T-cell (primary cell): ENCODE measurements at regions not wholly inside any gene's neighbourhood (a gene's known extent, or its start where the extent isn't known, plus 50 kb on each side); places are given as distances from the start of the nearest gene placed in this dataset.

ENCODE experiments used
- ATAC-seq, 4 experiments: fragments of 200-7000 bp in 3 of 4; fragments of 150-1000 bp in 1 of 4; cut with Tn5 transposase; replicated peaks in 1 of 4; 1 replicate in 3 of 4; 2 replicates in 1 of 4; pipeline ENCODE4 v1.10.0; 2021; ENCODE audit warnings: moderate library complexity in 3 of 4, mild to moderate bottlenecking in 2 of 4, moderate number of reproducible peaks in 1 of 4
- CTCF ChIA-PET, 2 donors: fragments of 300-600 bp; sonication (Branson Sonifier 250); formaldehyde crosslinking; loops; one replicate each; lab custom pipeline; 2022; ENCODE audit warnings: antibody characterized with exemption in 2 of 2; lab: Charles Lee
- POLR2A ChIA-PET, 2 donors: fragments of 300-600 bp; sonication (Branson Sonifier 250); formaldehyde crosslinking; loops; one replicate each; lab custom pipeline; 2022; ENCODE audit warnings: antibody characterized with exemption in 2 of 2; lab: Charles Lee
- DNase-seq, 35 experiments: peaks; one replicate each; pipeline versions ENCODE4 v3.0.0 to v3.0.0-alpha.2; 2013 to 2023
- H3K27ac ChIP-seq: one replicate; pipeline ENCODE4 v1.5.1; 2013; ENCODE audit warnings: low read length
- H3K27me3 ChIP-seq, 2 experiments: replicated peaks in 1 of 2; 1 replicate in 1 of 2; 2 replicates in 1 of 2; pipeline versions ENCODE4 v1.6.1 to v1.7.0; 2013; ENCODE audit warnings: low read length in 1 of 2, mixed read lengths in 1 of 2; ENCODE audit not compliant: control insufficient read depth in 2 of 2, insufficient read depth in 2 of 2; ENCODE audit errors: extremely low read depth in 1 of 2
- H3K36me3 ChIP-seq, 2 donors: 1 replicate in 1 of 2; 2 replicates in 1 of 2; pipeline versions ENCODE4 v1.6.1 to v1.7.0; 2013; ENCODE audit warnings: low read length in 1 of 2; ENCODE audit not compliant: control insufficient read depth in 2 of 2, insufficient read depth in 1 of 2; ENCODE audit errors: extremely low read depth in 1 of 2
- H3K4me1 ChIP-seq, 2 experiments: 1 replicate in 1 of 2; 2 replicates in 1 of 2; pipeline versions ENCODE4 v1.6.1 to v1.7.0; 2013; ENCODE audit warnings: low read length in 2 of 2, mixed read lengths in 1 of 2; ENCODE audit not compliant: insufficient read depth in 2 of 2, control insufficient read depth in 1 of 2; ENCODE audit errors: extremely low read depth in 1 of 2
- H3K4me3 ChIP-seq, 2 donors: 1 replicate in 1 of 2; 2 replicates in 1 of 2; pipeline versions ENCODE4 v1.5.1 to v1.7.0; 2013; ENCODE audit warnings: mild to moderate bottlenecking in 2 of 2, low read length in 1 of 2, moderate library complexity in 1 of 2; ENCODE audit not compliant: control insufficient read depth in 1 of 2; ENCODE audit errors: extremely low read depth in 1 of 2
- H3K9me3 ChIP-seq: 2 replicates; pipeline ENCODE4 v1.7.0; 2013
- H3K27ac Mint-ChIP-seq, 2 donors: one replicate each; pipeline ENCODE4 v1.8.0; 2020 to 2021; ENCODE audit warnings: mild to moderate bottlenecking in 2 of 2, mixed read lengths in 2 of 2
- H3K27me3 Mint-ChIP-seq, 2 donors: one replicate each; pipeline ENCODE4 v1.8.0; 2021 to 2022; ENCODE audit warnings: mixed read lengths in 2 of 2
- H3K36me3 Mint-ChIP-seq: one replicate; pipeline ENCODE4 v1.8.0; 2021; ENCODE audit warnings: mixed read lengths
- H3K4me1 Mint-ChIP-seq, 3 donors: one replicate each; pipeline ENCODE4 v1.8.0; 2020 to 2022; ENCODE audit warnings: mixed read lengths in 3 of 3, mild to moderate bottlenecking in 1 of 3
- H3K4me3 Mint-ChIP-seq, 3 donors: one replicate each; pipeline ENCODE4 v1.8.0; 2020 to 2022; ENCODE audit warnings: mild to moderate bottlenecking in 3 of 3, mixed read lengths in 3 of 3, moderate library complexity in 3 of 3
- H3K9me3 Mint-ChIP-seq, 3 donors: one replicate each; pipeline ENCODE4 v1.8.0; 2020 to 2022; ENCODE audit warnings: mixed read lengths in 3 of 3
- WGBS: methylation state at CpG from one replicate; pipeline ENCODE4 v1.1.5; 2013; ENCODE audit warnings: missing lambda C conversion rate; ENCODE audit not compliant: insufficient coverage; 5-methylcytosine and 5-hydroxymethylcytosine counted together

DNA sequence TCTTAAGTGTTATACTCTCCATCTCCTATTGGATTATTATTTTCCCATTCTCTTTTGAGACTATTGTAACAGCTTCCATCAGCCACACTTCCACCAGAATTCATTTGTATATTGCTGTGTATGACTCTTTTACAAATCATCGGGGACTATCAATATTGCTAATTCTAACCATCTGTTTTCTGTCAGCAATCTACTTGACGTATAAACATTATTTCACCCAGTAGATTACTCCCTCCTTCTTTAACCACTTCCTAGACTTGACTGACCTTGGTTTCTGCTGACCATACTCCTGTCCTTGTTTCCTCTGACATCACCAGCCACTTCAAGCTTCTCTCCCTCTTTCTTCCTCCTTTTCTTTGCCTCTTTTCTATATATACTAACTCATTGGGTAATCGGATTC, 402.9 kb downstream of the PCDH18 start:
- Histone ChIP-seq H3K36me3 (no peaks in the 10 kb centered on the region), H3K9me3 (no peaks in the 10 kb centered on the region), H3K27me3 (no peaks in the 10 kb centered on the region), H3K27ac (no peak overlapping the region), H3K4me1 (no peaks in the 10 kb centered on the region), H3K4me3 (no peak overlapping the region)
- Mint-ChIP-seq H3K4me1 (no peaks in the 10 kb centered on the region), H3K4me3 (no peak overlapping the region), H3K36me3 (no peaks in the 10 kb centered on the region), H3K27me3 (no peaks in the 10 kb centered on the region), H3K9me3 (peaks cover 3 to 9% (median 8%) of the 10 kb centered on the region in 3 donors), H3K27ac (no peak overlapping the region)
- WGBS: 73% methylated on average over 2 of the region's 3 CpGs
- DNase-seq: no peak
- POLR2A ChIA-PET: no interaction called here
- no peak for ATAC-seq
- CTCF ChIA-PET: no interaction called here

DNA sequence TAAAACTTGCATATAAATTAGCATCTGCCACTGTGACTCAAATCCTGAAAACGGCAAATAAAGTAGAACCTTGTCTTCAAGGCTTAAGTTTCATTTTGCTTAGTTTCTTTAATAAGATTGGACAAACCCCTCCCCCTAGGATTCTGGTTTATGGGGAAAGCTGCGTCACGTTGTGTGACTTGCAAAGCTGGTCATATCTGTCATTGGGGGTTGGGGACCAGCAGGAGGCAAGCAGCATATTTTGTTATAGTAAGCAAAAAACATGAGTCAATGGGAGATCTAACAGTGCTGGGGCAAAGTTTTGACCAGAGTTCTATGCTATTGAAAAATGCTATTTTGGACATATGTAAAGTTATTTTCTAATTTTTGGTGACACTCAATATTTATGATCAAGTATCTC, 407.3 kb downstream of the PCDH18 start:
- ChIA-PET POLR2A (no interaction called here), CTCF (no interaction called here)
- Histone ChIP-seq H3K4me3 (no peak overlapping the region), H3K36me3 (no peaks in the 10 kb centered on the region), H3K9me3 (no peaks in the 10 kb centered on the region), H3K4me1 (no peaks in the 10 kb centered on the region), H3K27ac (no peak overlapping the region), H3K27me3 (no peaks in the 10 kb centered on the region)
- Mint-ChIP-seq H3K27me3 (no peaks in the 10 kb centered on the region), H3K9me3 (peaks cover 5 to 14% (median 10%) of the 10 kb centered on the region in 3 donors), H3K4me1 (no peaks in the 10 kb centered on the region), H3K27ac (no peak overlapping the region), H3K36me3 (no peaks in the 10 kb centered on the region), H3K4me3 (no peak overlapping the region)
- WGBS: 60% methylated on average over 1 of the region's 3 CpGs
- DNase-seq (no peak), ATAC-seq (no peak)

DNA sequence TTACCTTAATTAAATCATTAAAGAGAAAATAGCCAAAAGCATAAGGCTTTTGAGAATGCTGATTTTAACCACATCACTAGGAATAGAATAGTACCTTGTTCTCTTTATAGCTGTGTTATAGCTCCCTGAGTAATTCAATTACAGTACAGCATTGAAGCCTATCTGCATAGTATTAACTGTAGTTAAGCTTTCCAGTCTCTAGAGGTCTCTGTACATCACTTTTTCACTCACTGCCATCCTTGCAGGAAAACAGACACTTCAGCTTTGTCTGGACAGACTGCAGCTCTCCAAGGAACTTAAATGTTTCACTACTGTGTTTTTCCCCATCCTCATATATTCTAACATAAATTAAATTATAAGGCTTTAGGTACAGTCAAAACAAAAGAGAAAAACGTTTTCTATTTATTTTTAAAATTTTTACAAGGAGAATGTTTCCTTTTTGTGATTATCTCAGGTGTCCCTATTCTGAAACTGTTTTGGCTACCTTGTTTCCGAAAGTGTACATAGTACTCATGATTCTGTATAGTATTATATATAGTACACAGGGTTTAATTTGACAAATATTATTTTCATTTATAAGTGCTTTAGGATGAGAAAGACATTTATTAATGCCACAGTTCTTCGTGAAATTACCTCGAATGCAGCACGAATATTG, 407.9 kb downstream of the PCDH18 start:
- H3K27ac Mint-ChIP-seq: no peak overlapping the region
- H3K36me3 Mint-ChIP-seq: no peaks in the 10 kb centered on the region
- H3K4me1 ChIP-seq: no peaks in the 10 kb centered on the region
- no peak overlapping the region for H3K4me3 ChIP-seq
- no peaks in the 10 kb centered on the region for H3K4me1 Mint-ChIP-seq
- POLR2A ChIA-PET: no interaction called here
- no peak overlapping the region for H3K27ac ChIP-seq
- H3K27me3 ChIP-seq: no peaks in the 10 kb centered on the region
- H3K27me3 Mint-ChIP-seq: no peaks in the 10 kb centered on the region
- H3K9me3 Mint-ChIP-seq: peaks cover 3 to 14% (median 8%) of the 10 kb centered on the region in 3 donors
- CTCF ChIA-PET: no interaction called here
- no peak overlapping the region for H3K4me3 Mint-ChIP-seq
- DNase-seq (no peak), ATAC-seq (no peak)
- no peaks in the 10 kb centered on the region for H3K9me3 ChIP-seq
- no peaks in the 10 kb centered on the region for H3K36me3 ChIP-seq
- WGBS: no CpG with 5 or more reads among the region's 5 CpGs

DNA sequence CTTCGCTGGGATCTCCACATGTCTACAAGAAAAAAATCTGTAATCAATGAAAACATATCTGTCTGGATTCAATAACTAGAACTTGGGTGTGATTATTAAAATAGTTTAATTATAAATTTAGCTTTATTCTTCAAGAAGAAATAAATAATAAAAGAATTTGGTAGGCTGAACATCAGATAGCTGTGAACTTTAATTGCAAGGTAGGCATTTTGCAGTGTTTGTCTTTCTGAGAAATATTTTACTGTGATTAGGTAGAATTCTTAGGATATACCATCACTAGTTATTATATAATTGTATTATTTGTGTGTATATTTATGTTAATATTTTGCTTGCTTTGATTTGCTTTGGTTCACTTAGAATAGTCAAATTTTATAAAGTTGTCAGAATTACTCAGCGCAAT, 409.4 kb downstream of the PCDH18 start:
- WGBS: 80% methylated on average over 1 of the region's 2 CpGs
- H3K36me3 ChIP-seq: no peaks in the 10 kb centered on the region
- H3K9me3 Mint-ChIP-seq: peaks cover 6 to 17% (median 7%) of the 10 kb centered on the region in 3 donors
- no peak overlapping the region for H3K27ac ChIP-seq
- no peaks in the 10 kb centered on the region for H3K4me1 Mint-ChIP-seq
- ChIA-PET CTCF (interaction anchor here in 1 of 2 donors (0.6 kb wide), 1 partner anchor 12 kb away, joined by 3 read pairs; no protein-coding TSS in a partner anchor), POLR2A (no interaction called here)
- no peaks in the 10 kb centered on the region for H3K9me3 ChIP-seq
- H3K36me3 Mint-ChIP-seq: no peaks in the 10 kb centered on the region
- no peak overlapping the region for H3K4me3 ChIP-seq
- DNase-seq (no peak), ATAC-seq (no peak)
- no peaks in the 10 kb centered on the region for H3K27me3 Mint-ChIP-seq
- no peaks in the 10 kb centered on the region for H3K27me3 ChIP-seq
- H3K4me3 Mint-ChIP-seq: no peak overlapping the region
- no peak overlapping the region for H3K27ac Mint-ChIP-seq
- H3K4me1 ChIP-seq: no peaks in the 10 kb centered on the region

DNA sequence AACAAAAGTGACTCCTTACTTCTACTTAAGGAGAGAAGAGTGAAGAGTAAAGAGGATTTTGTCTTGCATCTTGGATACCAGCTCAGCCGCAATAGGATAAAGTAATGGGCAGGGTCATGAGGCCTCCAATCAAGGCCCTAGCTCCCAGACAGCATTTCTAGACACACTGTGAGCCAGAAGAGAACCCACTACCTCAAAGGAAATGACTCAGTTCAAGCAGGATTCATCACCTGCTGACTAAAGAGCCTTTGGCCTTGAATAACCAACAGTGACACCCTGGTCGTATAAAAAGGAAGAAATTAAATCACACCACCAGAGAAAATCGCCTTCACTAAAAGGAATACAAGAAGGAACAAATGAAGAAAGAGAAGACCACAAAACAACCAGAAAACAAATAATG, 416.1 kb downstream of the PCDH18 start:
- Histone ChIP-seq H3K4me1 (no peaks in the 10 kb centered on the region), H3K27me3 (no peaks in the 10 kb centered on the region), H3K27ac (no peak overlapping the region), H3K36me3 (no peaks in the 10 kb centered on the region), H3K9me3 (no peaks in the 10 kb centered on the region), H3K4me3 (no peak overlapping the region)
- Mint-ChIP-seq H3K27me3 (no peaks in the 10 kb centered on the region), H3K9me3 (peaks cover 5 to 22% (median 21%) of the 10 kb centered on the region in 3 donors), H3K4me3 (no peak overlapping the region), H3K4me1 (no peaks in the 10 kb centered on the region), H3K27ac (no peak overlapping the region), H3K36me3 (no peaks in the 10 kb centered on the region)
- WGBS: 100% methylated on average over 1 of the region's 3 CpGs
- DNase-seq (no peak), ATAC-seq (no peak)
- POLR2A ChIA-PET: no interaction called here
- CTCF ChIA-PET: interaction anchor here in 1 of 2 donors (0.6 kb wide), 1 partner anchor 9 kb away, joined by 7 read pairs; no protein-coding TSS in a partner anchor

DNA sequence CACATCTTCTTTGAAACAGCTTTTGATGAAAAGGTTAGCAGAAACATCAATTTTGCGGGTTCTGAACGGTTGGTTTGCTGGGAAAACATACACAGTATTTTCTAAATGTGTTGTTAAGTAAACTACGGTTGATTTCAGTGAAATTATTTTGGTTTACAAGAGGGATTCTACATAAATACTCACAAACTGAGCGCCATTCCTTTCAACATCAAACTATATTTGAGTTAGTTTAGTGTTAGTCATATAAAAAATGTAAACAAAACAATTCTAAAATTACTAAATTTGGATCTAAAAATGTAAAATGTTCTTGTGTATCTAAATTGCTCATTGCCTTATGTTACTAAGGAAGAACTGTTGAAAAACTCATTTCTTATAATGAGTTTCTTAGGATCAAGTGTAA, 425.6 kb downstream of the PCDH18 start:
- no peak for DNase-seq
- Histone ChIP-seq H3K27me3 (no peaks in the 10 kb centered on the region), H3K4me3 (no peak overlapping the region), H3K27ac (no peak overlapping the region), H3K4me1 (no peaks in the 10 kb centered on the region), H3K36me3 (no peaks in the 10 kb centered on the region), H3K9me3 (no peaks in the 10 kb centered on the region)
- Mint-ChIP-seq H3K27me3 (no peaks in the 10 kb centered on the region), H3K9me3 (peaks cover 2 to 5% (median 4%) of the 10 kb centered on the region in 3 donors), H3K4me3 (no peak overlapping the region), H3K4me1 (no peaks in the 10 kb centered on the region), H3K36me3 (no peaks in the 10 kb centered on the region), H3K27ac (no peak overlapping the region)
- ATAC-seq: no peak
- POLR2A ChIA-PET: no interaction called here
- CTCF ChIA-PET: no interaction called here
- no CpG with 5 or more reads among the region's 4 CpGs for WGBS
